ENCODE measurements at regions not wholly inside any gene's neighbourhood (a gene's known extent, or its start where the extent isn't known, plus 50 kb on each side); places are given as distances from the start of the nearest gene placed in this dataset.

- TF ChIP-seq YY1 (IDR thresholded peaks at IDR 0.05; ENCODE audit: insufficient read depth, insufficient read length), result no peak
- TF ChIP-seq SUZ12 (IDR thresholded peaks at IDR 0.05; ENCODE audit: extremely low read depth, insufficient read depth, insufficient read length), result no peak
- TF ChIP-seq ZNF274 (IDR thresholded peaks at IDR 0.05; ENCODE audit: low read depth, low read length), result no peak
- H3K4me3 ChIP-seq (ENCODE audit: insufficient read length, low read depth), result no peak overlapping the region
- H3K9me3 ChIP-seq (ENCODE audit: insufficient read depth, low read length), result no peaks in the 10 kb centered on the region; the same call in 1 of the 2 replicates
- DNase-seq (ENCODE audit: low read depth, low spot score), result no peak
- H3K27me3 ChIP-seq (ENCODE audit: insufficient read depth, insufficient read length), result no peaks in the 10 kb centered on the region
- H3K36me3 ChIP-seq (ENCODE audit: insufficient read depth, insufficient read length, low read length), result no peaks in the 10 kb centered on the region
- H3K9ac ChIP-seq (ENCODE audit: insufficient read length, low read depth), result no peak overlapping the region
- H3K4me1 ChIP-seq (ENCODE audit: insufficient read depth, insufficient read length), result no peaks in the 10 kb centered on the region
Measured at GRCh38 chr4:31041385-31041784, 321.2 kb downstream of the PCDH7 start.

DNA sequence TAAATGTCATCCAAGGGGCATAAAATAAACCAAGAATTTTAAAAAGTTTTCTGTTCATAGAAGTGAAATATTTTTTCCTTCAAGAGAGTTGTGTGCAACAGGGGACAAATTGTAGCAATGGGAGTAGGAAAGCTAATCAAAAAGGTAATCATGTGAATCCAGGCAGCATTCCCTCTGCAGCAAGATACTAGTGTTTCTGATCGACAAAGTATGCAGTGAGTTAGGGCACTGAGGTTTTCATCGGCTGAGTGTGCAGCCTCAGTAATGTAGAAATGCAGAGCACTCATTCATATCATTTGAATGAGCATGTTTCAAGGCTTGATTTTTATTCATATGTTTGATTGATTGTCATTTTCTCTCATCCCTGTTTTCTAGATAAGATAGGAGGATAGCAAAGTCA, 321.7 kb downstream of the PCDH7 start:
- Histone ChIP-seq H3K9ac (ENCODE audit: insufficient read length, low read depth) (no peak overlapping the region), H3K4me1 (ENCODE audit: insufficient read depth, insufficient read length) (no peaks in the 10 kb centered on the region), H3K36me3 (ENCODE audit: insufficient read depth, insufficient read length, low read length) (no peaks in the 10 kb centered on the region), H3K4me3 (ENCODE audit: insufficient read length, low read depth) (no peak overlapping the region), H3K27me3 (ENCODE audit: insufficient read depth, insufficient read length) (no peaks in the 10 kb centered on the region), H3K9me3 (ENCODE audit: insufficient read depth, low read length) (no peaks in the 10 kb centered on the region; the same call in 1 of the 2 replicates)
- no peak for TF ChIP-seq ZNF274 (IDR thresholded peaks at IDR 0.05; ENCODE audit: low read depth, low read length)
- TF ChIP-seq SUZ12 (IDR thresholded peaks at IDR 0.05; ENCODE audit: extremely low read depth, insufficient read depth, insufficient read length), result no peak
- no peak for TF ChIP-seq YY1 (IDR thresholded peaks at IDR 0.05; ENCODE audit: insufficient read depth, insufficient read length)
- DNase-seq (ENCODE audit: low read depth, low spot score), result no peak

DNA sequence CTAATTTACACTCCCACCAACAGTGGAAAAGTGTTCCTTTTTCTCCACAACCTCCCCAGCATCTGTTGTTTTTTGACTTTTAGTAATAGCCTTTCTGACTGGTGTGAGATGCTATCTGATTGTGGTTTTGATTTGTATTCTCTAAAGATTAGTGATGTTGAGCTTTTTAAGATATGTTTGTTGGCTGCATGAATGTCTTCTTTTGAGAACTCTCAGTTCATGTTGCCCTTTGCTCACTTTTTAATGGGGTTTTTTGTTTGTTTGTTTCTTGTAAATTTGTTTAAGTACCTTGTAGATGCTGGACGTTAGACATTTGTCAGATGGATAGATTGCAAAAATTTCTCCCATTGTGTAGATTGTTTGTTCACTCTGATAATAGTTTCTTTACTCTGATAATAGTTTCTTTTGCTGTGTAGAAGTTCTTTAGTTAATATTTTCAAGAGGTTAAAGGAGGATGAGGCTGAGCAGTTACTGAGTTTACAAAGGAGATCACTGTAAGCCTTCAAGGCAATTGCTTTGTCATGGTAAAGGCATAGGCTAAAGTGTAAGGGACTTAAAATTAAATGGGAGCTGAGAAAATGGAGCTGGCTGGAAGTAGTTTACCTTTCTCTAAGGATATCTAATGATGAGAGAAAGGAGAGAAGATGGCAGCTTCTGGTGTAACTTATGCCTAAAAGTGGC, 323.4 kb downstream of the PCDH7 start:
- Histone ChIP-seq H3K4me3 (ENCODE audit: insufficient read length, low read depth) (no peak overlapping the region), H3K27me3 (ENCODE audit: insufficient read depth, insufficient read length) (no peaks in the 10 kb centered on the region), H3K36me3 (ENCODE audit: insufficient read depth, insufficient read length, low read length) (no peaks in the 10 kb centered on the region), H3K4me1 (ENCODE audit: insufficient read depth, insufficient read length) (no peaks in the 10 kb centered on the region), H3K9me3 (ENCODE audit: insufficient read depth, low read length) (no peaks in the 10 kb centered on the region; the same call in 1 of the 2 replicates), H3K9ac (ENCODE audit: insufficient read length, low read depth) (no peak overlapping the region)
- TF ChIP-seq YY1 (IDR thresholded peaks at IDR 0.05; ENCODE audit: insufficient read depth, insufficient read length) (no peak), ZNF274 (IDR thresholded peaks at IDR 0.05; ENCODE audit: low read depth, low read length) (no peak), SUZ12 (IDR thresholded peaks at IDR 0.05; ENCODE audit: extremely low read depth, insufficient read depth, insufficient read length) (no peak)
- DNase-seq (ENCODE audit: low read depth, low spot score), result peak; percentile 30

DNA sequence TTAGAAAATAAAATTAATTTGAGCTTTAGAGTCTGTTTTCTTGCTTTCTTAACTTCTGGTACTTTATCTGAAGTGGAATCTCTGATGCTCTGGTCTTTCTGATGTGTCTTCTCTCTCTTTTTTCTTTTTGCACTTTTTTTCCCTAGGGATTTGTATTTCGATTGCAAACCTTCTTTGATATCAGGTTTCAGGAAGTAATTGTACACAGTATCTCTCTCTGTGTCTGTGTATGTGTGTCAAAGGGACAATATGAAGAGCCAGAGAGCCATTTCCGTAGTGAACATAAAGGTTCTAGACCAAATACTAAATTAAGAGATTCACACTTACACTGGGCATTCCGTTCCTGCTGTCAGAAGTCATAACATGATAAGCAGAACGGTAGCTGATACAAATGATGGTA, 325.0 kb downstream of the PCDH7 start:
- no peaks in the 10 kb centered on the region for H3K36me3 ChIP-seq (ENCODE audit: insufficient read depth, insufficient read length, low read length)
- H3K9ac ChIP-seq (ENCODE audit: insufficient read length, low read depth), result no peak overlapping the region
- H3K4me3 ChIP-seq (ENCODE audit: insufficient read length, low read depth), result no peak overlapping the region
- no peaks in the 10 kb centered on the region for H3K27me3 ChIP-seq (ENCODE audit: insufficient read depth, insufficient read length)
- no peak for TF ChIP-seq ZNF274 (IDR thresholded peaks at IDR 0.05; ENCODE audit: low read depth, low read length)
- no peak for TF ChIP-seq SUZ12 (IDR thresholded peaks at IDR 0.05; ENCODE audit: extremely low read depth, insufficient read depth, insufficient read length)
- TF ChIP-seq YY1 (IDR thresholded peaks at IDR 0.05; ENCODE audit: insufficient read depth, insufficient read length), result no peak
- H3K9me3 ChIP-seq (ENCODE audit: insufficient read depth, low read length), result no peaks in the 10 kb centered on the region
- H3K4me1 ChIP-seq (ENCODE audit: insufficient read depth, insufficient read length), result no peaks in the 10 kb centered on the region
- no peak for DNase-seq (ENCODE audit: low read depth, low spot score)

GRCh38 chr4:31045724-31046318, 325.7 kb downstream of the PCDH7 start:
- Histone ChIP-seq H3K36me3 (ENCODE audit: insufficient read depth, insufficient read length, low read length) (no peaks in the 10 kb centered on the region), H3K9me3 (ENCODE audit: insufficient read depth, low read length) (no peaks in the 10 kb centered on the region), H3K4me3 (ENCODE audit: insufficient read length, low read depth) (no peak overlapping the region), H3K4me1 (ENCODE audit: insufficient read depth, insufficient read length) (no peaks in the 10 kb centered on the region), H3K27me3 (ENCODE audit: insufficient read depth, insufficient read length) (no peaks in the 10 kb centered on the region), H3K9ac (ENCODE audit: insufficient read length, low read depth) (no peak overlapping the region)
- DNase-seq (ENCODE audit: low read depth, low spot score), result no peak
- TF ChIP-seq YY1 (IDR thresholded peaks at IDR 0.05; ENCODE audit: insufficient read depth, insufficient read length) (no peak), SUZ12 (IDR thresholded peaks at IDR 0.05; ENCODE audit: extremely low read depth, insufficient read depth, insufficient read length) (no peak), ZNF274 (IDR thresholded peaks at IDR 0.05; ENCODE audit: low read depth, low read length) (no peak)

GRCh38 chr4:31051151-31051550, 331.0 kb downstream of the PCDH7 start:
- no peak overlapping the region for H3K4me3 ChIP-seq (ENCODE audit: insufficient read length, low read depth)
- no peaks in the 10 kb centered on the region for H3K36me3 ChIP-seq (ENCODE audit: insufficient read depth, insufficient read length, low read length)
- no peak overlapping the region for H3K9ac ChIP-seq (ENCODE audit: insufficient read length, low read depth)
- no peaks in the 10 kb centered on the region for H3K27me3 ChIP-seq (ENCODE audit: insufficient read depth, insufficient read length)
- H3K9me3 ChIP-seq (ENCODE audit: insufficient read depth, low read length), result no peaks in the 10 kb centered on the region
- no peak for TF ChIP-seq YY1 (IDR thresholded peaks at IDR 0.05; ENCODE audit: insufficient read depth, insufficient read length)
- TF ChIP-seq ZNF274 (IDR thresholded peaks at IDR 0.05; ENCODE audit: low read depth, low read length), result no peak
- no peak for TF ChIP-seq SUZ12 (IDR thresholded peaks at IDR 0.05; ENCODE audit: extremely low read depth, insufficient read depth, insufficient read length)
- no peak for DNase-seq (ENCODE audit: low read depth, low spot score)
- no peaks in the 10 kb centered on the region for H3K4me1 ChIP-seq (ENCODE audit: insufficient read depth, insufficient read length)

DNA sequence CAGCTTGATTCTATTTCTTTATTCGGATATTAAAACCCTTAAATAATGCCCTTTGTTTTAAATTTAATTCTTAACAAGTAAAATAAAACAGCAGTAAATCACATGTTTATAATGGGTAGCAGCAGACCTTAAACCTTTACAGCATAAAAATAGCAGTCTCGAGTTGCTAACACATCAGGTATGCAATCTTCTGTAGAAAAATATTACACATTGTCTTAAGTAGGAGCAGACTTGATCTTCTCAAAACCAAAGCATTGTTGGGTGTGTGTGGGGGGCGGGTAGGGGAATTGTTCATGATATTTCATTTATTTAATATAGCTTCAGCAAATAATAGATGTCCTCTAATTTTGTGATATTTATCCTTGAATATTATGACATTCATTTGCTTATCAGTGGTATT, 331.4 kb downstream of the PCDH7 start:
- no peaks in the 10 kb centered on the region for H3K9me3 ChIP-seq (ENCODE audit: insufficient read depth, low read length)
- TF ChIP-seq ZNF274 (IDR thresholded peaks at IDR 0.05; ENCODE audit: low read depth, low read length) (no peak), SUZ12 (IDR thresholded peaks at IDR 0.05; ENCODE audit: extremely low read depth, insufficient read depth, insufficient read length) (no peak), YY1 (IDR thresholded peaks at IDR 0.05; ENCODE audit: insufficient read depth, insufficient read length) (no peak)
- no peaks in the 10 kb centered on the region for H3K27me3 ChIP-seq (ENCODE audit: insufficient read depth, insufficient read length)
- no peaks in the 10 kb centered on the region for H3K36me3 ChIP-seq (ENCODE audit: insufficient read depth, insufficient read length, low read length)
- no peaks in the 10 kb centered on the region for H3K4me1 ChIP-seq (ENCODE audit: insufficient read depth, insufficient read length)
- DNase-seq (ENCODE audit: low read depth, low spot score), result no peak
- no peak overlapping the region for H3K4me3 ChIP-seq (ENCODE audit: insufficient read length, low read depth)
- H3K9ac ChIP-seq (ENCODE audit: insufficient read length, low read depth), result no peak overlapping the region

Data from NT2/D1 (cell line).